AG09319 (cell line): ENCODE measurements at regions not wholly inside any gene's neighbourhood (a gene's known extent, or its start where the extent isn't known, plus 50 kb on each side); places are given as distances from the start of the nearest gene placed in this dataset.

Experiments used
- DNase-seq: peaks from one replicate; pipeline ENCODE4 v3.0.0-alpha.2; 2010; ENCODE audit warnings: low read depth; ENCODE audit errors: extremely low read depth
- TF ChIP-seq, protein P1 (sequence below): IDR thresholded peaks from 2 replicates; pipeline ENCODE4 v1.5.1; 2011; ENCODE audit warnings: low read depth, mild to moderate bottlenecking, inconsistent platforms, low read length, moderate library complexity

DNA sequence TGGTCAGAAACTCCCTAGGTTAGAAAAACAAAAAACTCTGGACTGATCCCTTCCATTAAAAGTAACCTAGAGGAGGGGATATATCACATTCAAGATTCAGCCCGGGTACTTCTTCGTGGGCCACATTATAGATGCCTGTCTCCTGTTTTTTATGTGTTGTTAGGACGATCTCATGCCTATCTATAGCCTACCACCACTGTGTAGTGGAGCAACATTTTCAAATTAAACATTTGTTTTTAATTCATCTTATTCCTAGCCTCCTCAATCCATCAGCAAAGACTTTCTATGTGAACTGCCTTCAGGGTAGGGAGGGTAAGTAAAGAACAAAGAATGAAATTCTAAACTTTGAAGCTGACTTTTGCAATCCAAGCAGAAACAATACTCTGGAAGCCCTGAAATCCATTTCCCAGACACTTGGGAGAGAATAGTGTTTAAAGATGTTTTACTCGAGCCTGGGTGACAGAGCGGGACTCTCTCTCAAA, 379.4 kb downstream of the ANXA1 start:
- DNase-seq, result no peak
- TF ChIP-seq, protein P1, sequence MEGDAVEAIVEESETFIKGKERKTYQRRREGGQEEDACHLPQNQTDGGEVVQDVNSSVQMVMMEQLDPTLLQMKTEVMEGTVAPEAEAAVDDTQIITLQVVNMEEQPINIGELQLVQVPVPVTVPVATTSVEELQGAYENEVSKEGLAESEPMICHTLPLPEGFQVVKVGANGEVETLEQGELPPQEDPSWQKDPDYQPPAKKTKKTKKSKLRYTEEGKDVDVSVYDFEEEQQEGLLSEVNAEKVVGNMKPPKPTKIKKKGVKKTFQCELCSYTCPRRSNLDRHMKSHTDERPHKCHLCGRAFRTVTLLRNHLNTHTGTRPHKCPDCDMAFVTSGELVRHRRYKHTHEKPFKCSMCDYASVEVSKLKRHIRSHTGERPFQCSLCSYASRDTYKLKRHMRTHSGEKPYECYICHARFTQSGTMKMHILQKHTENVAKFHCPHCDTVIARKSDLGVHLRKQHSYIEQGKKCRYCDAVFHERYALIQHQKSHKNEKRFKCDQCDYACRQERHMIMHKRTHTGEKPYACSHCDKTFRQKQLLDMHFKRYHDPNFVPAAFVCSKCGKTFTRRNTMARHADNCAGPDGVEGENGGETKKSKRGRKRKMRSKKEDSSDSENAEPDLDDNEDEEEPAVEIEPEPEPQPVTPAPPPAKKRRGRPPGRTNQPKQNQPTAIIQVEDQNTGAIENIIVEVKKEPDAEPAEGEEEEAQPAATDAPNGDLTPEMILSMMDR, result no peak

DNA sequence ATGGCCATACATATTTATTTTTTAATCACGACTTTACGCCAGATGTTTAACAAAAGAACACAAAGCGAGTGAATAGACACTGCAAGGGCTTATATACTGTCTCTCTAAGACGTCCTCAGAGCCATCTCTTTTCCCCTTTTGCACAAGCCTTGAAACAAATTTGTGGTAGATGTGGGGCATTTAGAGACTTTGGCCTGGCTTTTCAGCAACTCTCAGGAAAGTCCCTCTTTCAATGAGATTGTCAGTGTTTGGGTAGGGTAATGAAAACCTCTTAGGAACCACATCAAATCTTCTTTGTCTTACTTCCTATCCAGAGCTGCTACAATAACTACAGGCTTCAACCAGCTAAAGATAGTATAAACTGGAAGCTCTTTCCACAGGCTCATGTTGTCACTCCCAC, 380.0 kb downstream of the ANXA1 start:
- TF ChIP-seq, protein P1, result no peak
- DNase-seq, result no peak

DNA sequence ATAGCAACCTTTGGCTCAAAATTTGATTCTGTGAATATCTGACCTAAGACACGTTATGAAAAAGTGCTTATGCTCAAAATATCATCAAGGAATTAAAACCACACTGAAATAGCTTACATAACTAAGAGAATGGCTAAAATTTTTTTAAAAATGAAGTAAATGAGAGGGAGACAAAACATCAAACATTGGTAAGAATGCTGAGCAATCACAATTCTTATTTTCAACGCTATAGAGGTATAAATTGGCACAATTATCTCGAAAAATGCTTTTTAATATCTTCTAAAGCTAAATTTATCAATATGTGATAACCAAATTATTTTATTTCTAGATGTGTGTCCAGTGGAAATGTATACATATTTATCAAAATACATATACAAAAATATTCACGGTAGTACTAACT, 381.3 kb downstream of the ANXA1 start:
- TF ChIP-seq, protein P1, result no peak
- DNase-seq, result no peak

DNA sequence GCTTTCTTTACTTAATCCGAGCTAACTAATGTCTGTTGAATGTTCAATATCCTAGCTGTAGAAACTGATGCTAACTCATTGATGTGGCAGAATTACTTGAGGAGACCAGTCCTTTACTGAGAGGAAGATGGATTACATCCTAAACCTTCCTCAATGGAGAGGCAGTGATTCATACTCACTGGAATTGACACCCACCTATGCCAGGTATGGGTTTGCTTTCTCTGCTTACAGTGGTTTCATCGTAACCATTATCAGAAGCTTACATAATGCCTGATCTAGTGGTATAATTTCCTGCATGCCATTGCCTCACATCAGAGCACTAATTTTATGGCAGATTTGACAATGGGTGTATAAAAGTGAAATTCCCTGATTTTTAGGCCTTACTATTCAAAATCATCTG, 384.7 kb downstream of the ANXA1 start:
- TF ChIP-seq, protein P1, result no peak

DNA sequence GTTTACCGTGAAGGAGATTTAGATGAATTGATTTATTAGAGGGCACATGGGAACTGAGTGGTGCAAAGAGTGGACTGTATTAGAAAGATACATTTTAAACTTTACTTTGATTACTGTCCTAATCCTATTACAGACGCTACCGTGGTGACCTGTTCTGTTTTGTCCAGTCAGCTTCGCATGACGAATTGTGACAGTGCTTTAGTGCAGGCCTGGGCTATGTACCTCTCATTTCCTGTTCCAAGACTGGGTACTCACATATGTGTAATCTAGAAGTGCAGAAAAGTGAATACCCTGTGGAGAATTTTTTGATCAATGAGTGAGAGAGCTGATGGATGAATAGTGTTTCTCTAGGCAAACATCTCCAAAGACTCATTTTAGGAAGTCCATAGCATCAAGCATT, 385.9 kb downstream of the ANXA1 start:
- TF ChIP-seq, protein P1, result no peak
- no peak for DNase-seq

More for the DNA sequence above, 384.7 kb downstream of the ANXA1 start:
- DNase-seq, result no peak

DNA sequence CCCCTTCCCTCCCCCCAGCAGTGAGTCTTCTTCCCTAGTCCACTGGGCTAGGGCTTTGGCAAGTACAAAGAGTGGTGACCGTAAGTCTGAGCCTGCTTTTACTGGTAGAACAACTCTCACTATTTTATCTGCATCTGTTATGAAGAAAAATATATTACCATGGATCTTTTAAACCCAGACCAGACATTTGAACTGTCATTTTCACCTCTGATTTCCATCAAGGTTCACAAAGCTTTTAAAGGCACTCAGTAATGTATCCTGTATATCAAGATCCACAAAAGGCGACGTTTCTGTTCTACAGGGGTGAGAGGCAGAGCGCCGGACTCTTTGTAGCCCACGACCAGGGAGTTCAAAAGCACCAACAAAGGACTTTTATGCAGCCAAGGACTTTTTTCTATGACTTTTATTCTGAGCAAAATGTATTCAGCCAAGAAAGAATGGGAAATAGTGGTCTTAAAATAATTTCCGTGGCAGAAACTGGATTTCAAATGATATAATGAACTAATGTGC, 388.3 kb downstream of the ANXA1 start:
- TF ChIP-seq, protein P1, result no peak
- no peak for DNase-seq

DNA sequence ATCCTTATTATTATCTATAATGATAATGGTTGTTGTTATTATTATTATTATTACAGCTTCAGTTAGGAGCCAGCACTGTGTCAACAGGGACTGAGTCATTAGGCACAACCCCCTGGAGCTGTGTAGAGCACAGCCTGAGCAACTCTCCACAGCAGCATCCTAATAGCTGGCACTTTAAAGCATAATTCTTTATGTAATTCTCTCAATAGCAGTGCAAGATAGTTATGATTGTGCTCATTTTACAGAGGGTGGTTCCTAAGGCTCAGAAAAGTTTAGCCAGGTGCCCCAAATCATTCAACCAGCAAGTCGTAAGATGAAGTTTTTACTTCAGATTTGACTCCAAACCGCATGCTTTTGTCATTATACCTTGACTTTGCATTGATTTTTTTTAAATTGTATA, 390.3 kb downstream of the ANXA1 start:
- DNase-seq, result no peak
- TF ChIP-seq, protein P1, result no peak
